Prostate gland (tissue), 2 donors: ENCODE measurements at regions not wholly inside any gene's neighbourhood (a gene's known extent, or its start where the extent isn't known, plus 50 kb on each side); places are given as distances from the start of the nearest gene placed in this dataset.

ENCODE experiments used
- DNase-seq: peaks from one replicate; pipeline ENCODE4 v3.0.0-alpha.2; 2019; ENCODE audit warnings: low spot score
- H3K27ac ChIP-seq, 2 donors: fragments of 200-600 bp; sonication (generic); 2 replicates each; pipeline ENCODE4 v1.5.1; 2017 to 2019
- H3K27me3 ChIP-seq: fragments of 200-600 bp; sonication (generic); replicated peaks from 2 replicates; pipeline ENCODE4 v1.5.1; 2019; ENCODE audit not compliant: insufficient read depth
- H3K36me3 ChIP-seq, 2 donors: fragments of 200-600 bp; sonication (generic); 1 replicate in 1 of 2; 2 replicates in 1 of 2; pipeline versions ENCODE4 v1.5.1 to v1.8.1; 2017 to 2019
- H3K4me1 ChIP-seq: fragments of 200-600 bp; sonication (generic); replicated peaks from 2 replicates; pipeline ENCODE4 v1.5.1; 2019
- H3K4me3 ChIP-seq, 2 donors: fragments of 200-600 bp; sonication (generic); 2 replicates each; pipeline ENCODE4 v1.5.1; 2017 to 2019
- H3K9me3 ChIP-seq: fragments of 200-600 bp; sonication (generic); 2 replicates; pipeline ENCODE4 v1.5.1; 2017
- POLR2A ChIP-seq: fragments of 450-650 bp; IDR thresholded peaks from one replicate; pipeline ENCODE4 v1.6.1; 2016; ENCODE audit warnings: antibody characterized with exemption, mild to moderate bottlenecking
- POLR2AphosphoS5 ChIP-seq: sonication (generic); formaldehyde crosslinking; IDR thresholded peaks from one replicate; pipeline ENCODE4 v1.6.1; 2017; ENCODE audit warnings: antibody characterized with exemption
- WGBS: methylation state at CpG from one replicate; pipeline ENCODE4 v1.1.5; 2018; 5-methylcytosine and 5-hydroxymethylcytosine counted together
- intact Hi-C: fragments of 100-400 bp; cut with DNase I; formaldehyde crosslinking; loops from one replicate; pipeline ENCODE4 v1.14.2; 2022
- TF ChIP-seq, protein P1 (sequence below), 4 experiments: fragments of 200-600 bp in 2 of 4; fragments of 450-650 bp in 2 of 4; sonication (generic) in 2 of 4; IDR thresholded peaks; 1 replicate in 3 of 4; 2 replicates in 1 of 4; pipeline ENCODE4 v1.5.1; 2016 to 2019; ENCODE audit warnings: antibody characterized with exemption in 4 of 4, mild to moderate bottlenecking in 2 of 4, moderate library complexity in 2 of 4

DNA sequence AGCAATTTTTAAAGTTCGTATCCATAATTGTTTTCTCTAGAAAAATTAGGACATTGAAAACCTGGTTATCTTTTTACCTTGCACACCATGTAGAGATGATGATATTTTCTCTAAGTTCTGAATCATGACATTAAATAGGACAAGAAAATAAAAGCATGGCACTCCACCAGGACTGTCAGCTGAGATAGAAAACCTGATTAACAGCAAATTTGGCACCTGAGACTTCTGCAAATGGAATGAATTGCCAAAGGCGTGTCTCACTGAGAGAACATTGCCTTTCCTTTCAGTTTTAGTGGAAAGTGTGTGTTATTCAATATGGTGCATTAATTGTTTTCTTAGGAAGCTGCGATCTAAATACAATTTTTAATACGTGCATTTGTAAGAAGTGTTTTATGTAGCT, 164.7 kb downstream of the LRRC30 start:
- H3K27me3 ChIP-seq = no peaks in the 10 kb centered on the region
- WGBS = 33% methylated on average over 4 of the region's 4 CpGs
- intact Hi-C loops = no loop called here
- H3K4me1 ChIP-seq = no peaks in the 10 kb centered on the region
- no peak overlapping the region for H3K27ac ChIP-seq
- H3K36me3 ChIP-seq = no peaks in the 10 kb centered on the region
- H3K9me3 ChIP-seq = no peaks in the 10 kb centered on the region
- TF ChIP-seq POLR2AphosphoS5 = peak; percentile 41
- TF ChIP-seq, protein P1, sequence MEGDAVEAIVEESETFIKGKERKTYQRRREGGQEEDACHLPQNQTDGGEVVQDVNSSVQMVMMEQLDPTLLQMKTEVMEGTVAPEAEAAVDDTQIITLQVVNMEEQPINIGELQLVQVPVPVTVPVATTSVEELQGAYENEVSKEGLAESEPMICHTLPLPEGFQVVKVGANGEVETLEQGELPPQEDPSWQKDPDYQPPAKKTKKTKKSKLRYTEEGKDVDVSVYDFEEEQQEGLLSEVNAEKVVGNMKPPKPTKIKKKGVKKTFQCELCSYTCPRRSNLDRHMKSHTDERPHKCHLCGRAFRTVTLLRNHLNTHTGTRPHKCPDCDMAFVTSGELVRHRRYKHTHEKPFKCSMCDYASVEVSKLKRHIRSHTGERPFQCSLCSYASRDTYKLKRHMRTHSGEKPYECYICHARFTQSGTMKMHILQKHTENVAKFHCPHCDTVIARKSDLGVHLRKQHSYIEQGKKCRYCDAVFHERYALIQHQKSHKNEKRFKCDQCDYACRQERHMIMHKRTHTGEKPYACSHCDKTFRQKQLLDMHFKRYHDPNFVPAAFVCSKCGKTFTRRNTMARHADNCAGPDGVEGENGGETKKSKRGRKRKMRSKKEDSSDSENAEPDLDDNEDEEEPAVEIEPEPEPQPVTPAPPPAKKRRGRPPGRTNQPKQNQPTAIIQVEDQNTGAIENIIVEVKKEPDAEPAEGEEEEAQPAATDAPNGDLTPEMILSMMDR (IDR thresholded peaks at IDR 0.05) = no peak
- H3K4me3 ChIP-seq = no peak overlapping the region
- DNase-seq = peak; percentile 22

DNA sequence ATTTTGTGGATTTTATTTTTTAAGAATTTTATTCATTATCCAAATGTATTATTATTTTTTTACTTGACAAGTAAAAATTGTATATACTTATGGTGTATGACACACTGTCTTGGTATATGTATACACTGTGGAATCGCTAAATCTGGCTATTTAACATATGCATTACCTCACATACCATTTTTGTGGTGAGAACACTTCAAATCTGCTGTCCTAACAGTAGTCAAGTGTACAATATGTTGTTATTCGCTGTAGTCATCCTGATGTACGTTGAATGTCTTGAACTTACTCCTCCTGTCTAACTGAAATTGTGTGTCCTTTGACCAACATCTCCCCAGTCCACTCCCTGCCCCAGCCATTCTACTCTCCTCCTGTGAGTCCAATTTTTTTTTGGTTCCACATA, 153.2 kb upstream of the PTPRM start:
- WGBS = 94% methylated on average over 3 of the region's 3 CpGs
- no peak overlapping the region for H3K4me3 ChIP-seq
- no peak for DNase-seq

DNA sequence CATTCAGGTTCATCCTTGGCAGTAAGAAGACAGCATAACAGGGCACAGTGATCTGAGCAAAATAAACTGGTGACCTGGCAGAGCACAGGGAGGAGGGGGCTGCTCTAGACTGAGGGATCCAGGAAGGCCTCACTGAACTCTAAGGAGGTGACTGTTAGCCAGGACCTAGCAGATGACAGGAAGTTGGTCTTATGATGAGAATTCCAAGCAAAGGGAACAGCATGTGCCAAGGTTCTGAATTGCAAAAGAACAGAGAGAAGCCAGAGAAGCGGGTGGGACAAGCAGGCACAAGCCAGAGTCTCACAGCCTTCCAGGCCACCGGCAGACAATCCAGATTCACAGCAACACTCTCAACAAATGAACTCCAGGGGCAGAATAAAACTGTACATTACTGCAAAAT, 152.7 kb upstream of the PTPRM start:
- Histone ChIP-seq H3K4me1 (no peaks in the 10 kb centered on the region), H3K4me3 (no peak overlapping the region), H3K36me3 (no peaks in the 10 kb centered on the region), H3K27me3 (no peaks in the 10 kb centered on the region), H3K9me3 (no peaks in the 10 kb centered on the region), H3K27ac (peak overlapping the region in 1 of 2 donors; percentile 38)
- DNase-seq = peak; percentile 54
- intact Hi-C loops = no loop called here
- TF ChIP-seq POLR2AphosphoS5 = peak; percentile 86
- TF ChIP-seq, protein P1 (IDR thresholded peaks at IDR 0.05) = no peak
- 43% methylated on average over 2 of the region's 2 CpGs for WGBS

More for the DNA sequence above, 153.2 kb upstream of the PTPRM start:
- H3K27ac ChIP-seq = peak overlapping the region in 1 of 2 donors; percentile 38
- no peaks in the 10 kb centered on the region for H3K36me3 ChIP-seq
- intact Hi-C loops = no loop called here
- H3K9me3 ChIP-seq = no peaks in the 10 kb centered on the region
- TF ChIP-seq POLR2AphosphoS5 (no peak), POLR2A (no peak)
- TF ChIP-seq, protein P1 (IDR thresholded peaks at IDR 0.05) = no peak
- no peaks in the 10 kb centered on the region for H3K4me1 ChIP-seq
- no peaks in the 10 kb centered on the region for H3K27me3 ChIP-seq

DNA sequence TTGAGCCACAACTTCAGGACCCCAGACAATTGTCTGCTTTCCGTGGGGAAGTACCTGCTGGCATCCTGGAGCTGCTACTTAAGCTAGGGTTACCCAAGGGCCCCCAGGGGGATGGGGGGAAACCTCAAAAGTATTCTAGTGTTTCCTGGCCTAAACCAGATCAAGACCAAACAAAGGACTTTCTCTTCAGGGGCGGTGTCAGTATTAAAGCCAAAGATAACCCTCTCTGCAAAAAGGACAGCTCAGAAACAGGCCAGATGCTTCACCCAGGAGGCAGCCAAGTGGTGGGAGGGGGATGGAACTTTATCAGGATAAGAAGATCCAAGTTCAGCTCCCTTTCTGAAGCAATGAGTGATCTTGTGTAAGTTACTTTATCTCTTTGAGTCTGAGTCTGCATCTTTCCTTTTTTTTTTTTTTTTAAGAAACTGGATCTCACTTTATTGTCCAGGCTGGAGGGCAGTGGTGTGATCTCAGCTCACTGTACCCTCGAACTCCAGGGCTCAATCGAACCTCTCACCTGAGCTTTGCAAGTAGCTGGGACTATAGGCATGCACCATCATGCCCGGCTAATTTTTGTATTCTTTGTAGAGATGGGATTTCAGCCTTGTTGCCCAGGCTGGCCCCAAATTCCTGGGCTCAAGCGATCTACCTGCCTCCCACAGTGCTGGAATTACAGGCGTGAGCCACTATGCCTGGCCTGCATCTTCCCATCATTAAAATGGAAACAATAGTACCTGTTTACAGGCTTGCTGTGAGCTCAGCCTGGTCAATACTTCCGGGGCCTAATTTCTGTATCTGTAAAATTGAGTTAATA, 151.8 kb upstream of the PTPRM start:
- Histone ChIP-seq H3K36me3 (no peaks in the 10 kb centered on the region), H3K27ac (peak overlapping the region in 1 of 2 donors; percentile 38), H3K4me3 (no peak overlapping the region), H3K4me1 (no peaks in the 10 kb centered on the region), H3K9me3 (no peaks in the 10 kb centered on the region), H3K27me3 (no peaks in the 10 kb centered on the region)
- no peak for DNase-seq
- WGBS = 71% methylated on average over 8 of the region's 8 CpGs
- intact Hi-C loops = no loop called here
- TF ChIP-seq POLR2AphosphoS5 (no peak), POLR2A (no peak)
- TF ChIP-seq, protein P1 (IDR thresholded peaks at IDR 0.05) = no peak

DNA sequence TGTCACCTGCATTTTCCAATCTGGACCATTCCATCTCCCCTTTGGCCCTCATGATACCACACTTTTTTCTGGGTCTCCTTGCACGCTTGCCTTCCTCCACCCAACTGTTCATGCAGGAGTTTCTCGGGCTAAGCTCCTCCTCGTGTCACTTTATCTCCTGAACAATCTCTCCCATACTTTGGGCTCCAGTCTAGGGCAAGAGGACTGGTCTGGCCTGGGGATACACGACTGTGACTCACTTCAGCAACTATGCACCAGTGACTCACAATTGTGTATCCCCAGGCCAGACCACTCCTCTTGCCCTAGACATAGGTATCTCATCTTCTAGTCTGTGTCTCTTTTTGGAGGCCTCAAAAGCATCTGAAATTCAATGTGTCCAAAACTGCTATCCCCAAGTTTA, 149.4 kb upstream of the PTPRM start:
- H3K27me3 ChIP-seq = no peaks in the 10 kb centered on the region
- no peak for DNase-seq
- no peaks in the 10 kb centered on the region for H3K36me3 ChIP-seq
- no peak overlapping the region for H3K27ac ChIP-seq
- H3K4me3 ChIP-seq = no peak overlapping the region
- whole genome bisulfite sequencing = 65% methylated on average over 4 of the region's 4 CpGs
- TF ChIP-seq POLR2AphosphoS5 = no peak
- TF ChIP-seq POLR2A = no peak
- TF ChIP-seq, protein P1 (IDR thresholded peaks at IDR 0.05) = no peak
- no peaks in the 10 kb centered on the region for H3K4me1 ChIP-seq
- intact Hi-C loops = no loop called here
- no peaks in the 10 kb centered on the region for H3K9me3 ChIP-seq
